Activated CD4-positive, alpha-beta T cell treated with anti-CD3 and anti-CD28 coated beads, Interleukin-2, Interleukin-4, amounts not matched to agents 100 ng/mL and 50 ng/mL, durations not matched to agents 16 hours and 8 hours (primary cell): ENCODE measurements at regions not wholly inside any gene's neighbourhood (a gene's known extent, or its start where the extent isn't known, plus 50 kb on each side); places are given as distances from the start of the nearest gene placed in this dataset.
A peak's percentile ranks its signal among the peaks of the same experiment; 100 is the strongest.
"Not testable (repeated sequence)": the region's sequence is repeated elsewhere in the genome, so short reads cannot be mapped to it uniquely, and the experiment has no call there.

Source experiments
- DNase-seq: peaks from one replicate; pipeline ENCODE4 v3.0.0-alpha.2; 2020; ENCODE audit warnings: low spot score

GRCh38 chrX:38940547-38940946, 139.3 kb downstream of the MID1IP1 start:
- DNase-seq: no peak

- DNase-seq: no peak
Measured at GRCh38 chrX:38941675-38942074, 140.4 kb downstream of the MID1IP1 start.

GRCh38 chrX:38943120-38943519, 141.9 kb downstream of the MID1IP1 start:
- no peak for DNase-seq

- DNase-seq: no peak
Measured at GRCh38 chrX:38948046-38948445, 146.8 kb downstream of the MID1IP1 start.

- no peak for DNase-seq
Measured at GRCh38 chrX:38954520-38954919, 153.3 kb downstream of the MID1IP1 start.

- no peak for DNase-seq
Measured at GRCh38 chrX:38959736-38960135, 158.5 kb downstream of the MID1IP1 start.

GRCh38 chrX:38960137-38960536, 158.9 kb downstream of the MID1IP1 start:
- no peak for DNase-seq

- DNase-seq: no peak
Measured at GRCh38 chrX:38961936-38962335, 160.7 kb downstream of the MID1IP1 start.

- not testable (repeated sequence) for DNase-seq
Measured at GRCh38 chrX:38963244-38963643, 162.0 kb downstream of the MID1IP1 start.

GRCh38 chrX:38965888-38966287, 164.6 kb downstream of the MID1IP1 start:
- DNase-seq: no peak

GRCh38 chrX:38968344-38969216, 167.3 kb downstream of the MID1IP1 start:
- no peak for DNase-seq

GRCh38 chrX:38970074-38970473, 168.8 kb downstream of the MID1IP1 start:
- DNase-seq: no peak

GRCh38 chrX:38970845-38971244, 169.6 kb downstream of the MID1IP1 start:
- DNase-seq: peak; percentile 0

- no peak for DNase-seq
Measured at GRCh38 chrX:38973322-38973721, 172.1 kb downstream of the MID1IP1 start.

GRCh38 chrX:38974542-38974941, 173.3 kb downstream of the MID1IP1 start:
- DNase-seq: no peak

GRCh38 chrX:38975368-38975942, 174.2 kb downstream of the MID1IP1 start:
- no peak for DNase-seq

GRCh38 chrX:38982370-38982769, 181.1 kb downstream of the MID1IP1 start:
- DNase-seq: no peak

GRCh38 chrX:38982843-38983242, 181.6 kb downstream of the MID1IP1 start:
- DNase-seq: no peak

- peak; percentile 8 for DNase-seq
Measured at GRCh38 chrX:38985375-38985774, 184.1 kb downstream of the MID1IP1 start.

- DNase-seq: no peak
Measured at GRCh38 chrX:38985945-38986344, 184.7 kb downstream of the MID1IP1 start.

GRCh38 chrX:38986586-38986985, 185.3 kb downstream of the MID1IP1 start:
- no peak for DNase-seq

GRCh38 chrX:38987198-38987651, 186.0 kb downstream of the MID1IP1 start:
- DNase-seq: no peak

GRCh38 chrX:38988301-38988700, 187.0 kb downstream of the MID1IP1 start:
- no peak for DNase-seq

- no peak for DNase-seq
Measured at GRCh38 chrX:38989076-38989475, 187.8 kb downstream of the MID1IP1 start.
